ENCODE measurements at regions not wholly inside any gene's neighbourhood (a gene's known extent, or its start where the extent isn't known, plus 50 kb on each side); places are given as distances from the start of the nearest gene placed in this dataset.

DNA sequence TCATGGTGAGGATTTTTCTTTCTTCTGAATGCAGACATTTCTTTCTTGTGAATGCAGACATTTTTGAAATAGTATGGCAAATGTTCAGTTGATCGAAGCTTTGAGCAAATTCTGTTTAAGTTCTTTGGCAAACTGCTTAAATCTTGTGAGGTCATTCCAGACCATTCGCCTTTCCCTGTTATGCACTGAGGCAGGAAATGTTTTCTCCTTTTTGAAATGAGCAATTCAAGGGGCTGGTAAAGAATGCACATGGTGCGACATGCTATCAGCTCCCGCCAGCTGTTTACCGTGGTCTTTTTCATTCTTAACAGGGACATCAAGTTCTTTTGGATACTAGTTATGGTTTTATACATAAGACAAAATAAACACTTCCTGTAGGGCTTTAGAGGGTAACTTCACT, 112.0 kb upstream of the CCN2 start:
- Histone ChIP-seq H3K27ac (ENCODE audit: poor library complexity, severe bottlenecking) (peak overlapping the region; percentile 73), H3K4me1 (ENCODE audit: insufficient read depth, poor library complexity, severe bottlenecking) (peaks cover 42% of the 10 kb centered on the region), H3K9me3 (ENCODE audit: severe bottlenecking) (no peaks in the 10 kb centered on the region), H3K27me3 (ENCODE audit: insufficient read depth, poor library complexity, severe bottlenecking) (no peaks in the 10 kb centered on the region), H3K36me3 (ENCODE audit: low read depth) (no peaks in the 10 kb centered on the region), H3K4me3 (ENCODE audit: severe bottlenecking) (no peak overlapping the region)
- no peak for ATAC-seq (ENCODE audit: low read depth)
- DNase-seq (ENCODE audit: low spot score): no peak
- TF ChIP-seq, protein P1, sequence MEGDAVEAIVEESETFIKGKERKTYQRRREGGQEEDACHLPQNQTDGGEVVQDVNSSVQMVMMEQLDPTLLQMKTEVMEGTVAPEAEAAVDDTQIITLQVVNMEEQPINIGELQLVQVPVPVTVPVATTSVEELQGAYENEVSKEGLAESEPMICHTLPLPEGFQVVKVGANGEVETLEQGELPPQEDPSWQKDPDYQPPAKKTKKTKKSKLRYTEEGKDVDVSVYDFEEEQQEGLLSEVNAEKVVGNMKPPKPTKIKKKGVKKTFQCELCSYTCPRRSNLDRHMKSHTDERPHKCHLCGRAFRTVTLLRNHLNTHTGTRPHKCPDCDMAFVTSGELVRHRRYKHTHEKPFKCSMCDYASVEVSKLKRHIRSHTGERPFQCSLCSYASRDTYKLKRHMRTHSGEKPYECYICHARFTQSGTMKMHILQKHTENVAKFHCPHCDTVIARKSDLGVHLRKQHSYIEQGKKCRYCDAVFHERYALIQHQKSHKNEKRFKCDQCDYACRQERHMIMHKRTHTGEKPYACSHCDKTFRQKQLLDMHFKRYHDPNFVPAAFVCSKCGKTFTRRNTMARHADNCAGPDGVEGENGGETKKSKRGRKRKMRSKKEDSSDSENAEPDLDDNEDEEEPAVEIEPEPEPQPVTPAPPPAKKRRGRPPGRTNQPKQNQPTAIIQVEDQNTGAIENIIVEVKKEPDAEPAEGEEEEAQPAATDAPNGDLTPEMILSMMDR (IDR thresholded peaks at IDR 0.05; ENCODE audit: poor library complexity, severe bottlenecking): no peak

DNA sequence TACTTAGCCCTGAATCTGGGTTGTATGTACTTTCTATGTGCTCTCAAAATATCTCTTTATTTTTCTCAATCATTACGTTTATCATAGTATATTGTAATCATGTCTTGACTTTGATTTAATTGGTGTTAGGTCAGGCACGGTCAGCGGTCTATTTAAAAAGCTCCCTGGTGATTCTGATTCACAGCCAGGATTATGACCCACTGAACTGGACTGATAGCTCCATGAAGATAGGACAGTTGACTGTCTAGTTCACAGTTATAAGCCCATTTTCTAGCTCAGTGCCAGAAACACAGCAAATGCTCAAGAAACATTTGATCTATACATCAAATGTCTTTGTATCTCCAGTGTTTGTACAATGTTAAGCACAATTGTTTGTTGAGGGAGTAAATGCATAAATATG, 111.5 kb upstream of the CCN2 start:
- Histone ChIP-seq H3K36me3 (ENCODE audit: low read depth) (no peaks in the 10 kb centered on the region), H3K27me3 (ENCODE audit: insufficient read depth, poor library complexity, severe bottlenecking) (no peaks in the 10 kb centered on the region), H3K4me3 (ENCODE audit: severe bottlenecking) (no peak overlapping the region), H3K9me3 (ENCODE audit: severe bottlenecking) (no peaks in the 10 kb centered on the region), H3K4me1 (ENCODE audit: insufficient read depth, poor library complexity, severe bottlenecking) (peaks cover 42% of the 10 kb centered on the region), H3K27ac (ENCODE audit: poor library complexity, severe bottlenecking) (peak overlapping the region; percentile 73)
- no peak for DNase-seq (ENCODE audit: low spot score)
- TF ChIP-seq, protein P1 (IDR thresholded peaks at IDR 0.05; ENCODE audit: poor library complexity, severe bottlenecking): no peak
- no peak for ATAC-seq (ENCODE audit: low read depth)

DNA sequence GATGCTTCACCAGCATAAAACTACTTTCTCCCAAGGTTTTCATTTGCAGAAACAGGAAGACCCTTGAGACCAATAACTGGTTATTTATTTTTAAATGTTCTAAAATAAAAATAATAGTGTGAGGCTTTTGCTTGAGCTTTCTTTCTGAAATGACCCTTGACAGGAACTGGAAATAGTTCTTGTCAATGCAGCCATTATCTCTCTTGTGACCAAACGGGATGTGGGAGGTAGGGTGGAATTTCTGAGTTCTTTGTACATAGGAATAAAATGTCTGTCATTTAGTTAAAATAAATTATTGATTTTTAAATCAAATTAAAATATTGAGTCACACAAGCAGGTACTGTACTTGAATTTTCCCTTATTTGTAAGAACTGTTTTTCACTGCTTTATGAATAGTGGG, 110.2 kb upstream of the CCN2 start:
- DNase-seq (ENCODE audit: low spot score) (no peak), ATAC-seq (ENCODE audit: low read depth) (no peak)
- no peak overlapping the region for H3K4me3 ChIP-seq (ENCODE audit: severe bottlenecking)
- no peaks in the 10 kb centered on the region for H3K9me3 ChIP-seq (ENCODE audit: severe bottlenecking)
- H3K27ac ChIP-seq (ENCODE audit: poor library complexity, severe bottlenecking): peak overlapping the region; percentile 32
- peaks cover 42% of the 10 kb centered on the region for H3K4me1 ChIP-seq (ENCODE audit: insufficient read depth, poor library complexity, severe bottlenecking)
- H3K27me3 ChIP-seq (ENCODE audit: insufficient read depth, poor library complexity, severe bottlenecking): no peaks in the 10 kb centered on the region
- H3K36me3 ChIP-seq (ENCODE audit: low read depth): no peaks in the 10 kb centered on the region
- TF ChIP-seq, protein P1 (IDR thresholded peaks at IDR 0.05; ENCODE audit: poor library complexity, severe bottlenecking): no peak

DNA sequence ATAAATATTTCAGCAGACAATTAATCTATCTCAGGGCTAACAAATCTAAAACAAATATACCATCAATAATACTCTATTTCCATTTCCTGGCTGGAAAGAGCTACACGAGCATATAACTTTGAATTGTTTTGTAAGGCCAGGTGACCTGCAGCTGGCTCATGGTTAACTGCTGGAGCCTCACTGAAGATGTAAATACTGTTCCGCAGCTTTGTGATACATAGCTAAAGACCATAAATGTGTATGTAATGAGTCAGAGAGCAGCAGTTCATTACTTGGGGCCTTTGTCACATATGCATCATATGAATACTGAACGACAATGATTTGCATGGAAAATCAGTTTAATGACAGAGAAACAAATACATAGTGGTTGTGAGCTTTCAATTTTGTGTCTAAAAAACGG, 109.4 kb upstream of the CCN2 start:
- Histone ChIP-seq H3K4me3 (ENCODE audit: severe bottlenecking) (no peak overlapping the region), H3K27ac (ENCODE audit: poor library complexity, severe bottlenecking) (peak overlapping the region; percentile 32), H3K36me3 (ENCODE audit: low read depth) (no peaks in the 10 kb centered on the region), H3K4me1 (ENCODE audit: insufficient read depth, poor library complexity, severe bottlenecking) (peaks cover 39% of the 10 kb centered on the region), H3K9me3 (ENCODE audit: severe bottlenecking) (no peaks in the 10 kb centered on the region), H3K27me3 (ENCODE audit: insufficient read depth, poor library complexity, severe bottlenecking) (no peaks in the 10 kb centered on the region)
- TF ChIP-seq, protein P1 (IDR thresholded peaks at IDR 0.05; ENCODE audit: poor library complexity, severe bottlenecking): no peak
- ATAC-seq (ENCODE audit: low read depth) (peak; percentile 77), DNase-seq (ENCODE audit: low spot score) (no peak)

DNA sequence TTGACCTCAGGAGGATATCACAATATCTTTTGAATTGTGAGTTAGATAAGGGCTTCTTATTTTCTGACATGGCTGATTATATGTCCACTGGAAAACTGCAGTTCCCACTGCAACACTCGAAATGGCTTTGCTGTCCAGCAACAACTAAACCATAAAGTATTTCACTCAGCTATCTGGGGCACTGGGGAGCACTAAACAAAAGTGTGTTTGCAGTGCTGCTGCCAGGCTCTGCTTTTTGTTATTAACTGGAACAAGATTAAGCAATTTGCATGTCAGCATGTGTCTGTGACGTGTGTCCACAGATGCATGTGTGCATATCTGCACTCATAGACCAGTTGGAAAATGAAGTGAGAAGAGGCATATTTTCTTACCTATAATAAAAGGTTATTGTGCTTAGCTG, 107.8 kb upstream of the CCN2 start:
- no peak for DNase-seq (ENCODE audit: low spot score)
- TF ChIP-seq, protein P1 (IDR thresholded peaks at IDR 0.05; ENCODE audit: poor library complexity, severe bottlenecking): no peak
- H3K4me1 ChIP-seq (ENCODE audit: insufficient read depth, poor library complexity, severe bottlenecking): peaks cover 38% of the 10 kb centered on the region
- H3K36me3 ChIP-seq (ENCODE audit: low read depth): no peaks in the 10 kb centered on the region
- H3K4me3 ChIP-seq (ENCODE audit: severe bottlenecking): no peak overlapping the region
- H3K27ac ChIP-seq (ENCODE audit: poor library complexity, severe bottlenecking): no peak overlapping the region
- no peaks in the 10 kb centered on the region for H3K27me3 ChIP-seq (ENCODE audit: insufficient read depth, poor library complexity, severe bottlenecking)
- no peak for ATAC-seq (ENCODE audit: low read depth)
- no peaks in the 10 kb centered on the region for H3K9me3 ChIP-seq (ENCODE audit: severe bottlenecking)

All from RWPE2 (cell line).